GM12872 (cell line): ENCODE measurements at regions not wholly inside any gene's neighbourhood (a gene's known extent, or its start where the extent isn't known, plus 50 kb on each side); places are given as distances from the start of the nearest gene placed in this dataset.

Source experiments
- CTCF ChIP-seq: IDR thresholded peaks from 3 replicates; pipeline ENCODE4 v1.5.1; 2011; ENCODE audit warnings: low read depth, mild to moderate bottlenecking, low read length, moderate library complexity; ENCODE audit not compliant: insufficient read depth

- TF ChIP-seq CTCF: no peak
Observed at GRCh38 chr1:157367091-157367739, 185.1 kb downstream of the FCRL5 start.

DNA sequence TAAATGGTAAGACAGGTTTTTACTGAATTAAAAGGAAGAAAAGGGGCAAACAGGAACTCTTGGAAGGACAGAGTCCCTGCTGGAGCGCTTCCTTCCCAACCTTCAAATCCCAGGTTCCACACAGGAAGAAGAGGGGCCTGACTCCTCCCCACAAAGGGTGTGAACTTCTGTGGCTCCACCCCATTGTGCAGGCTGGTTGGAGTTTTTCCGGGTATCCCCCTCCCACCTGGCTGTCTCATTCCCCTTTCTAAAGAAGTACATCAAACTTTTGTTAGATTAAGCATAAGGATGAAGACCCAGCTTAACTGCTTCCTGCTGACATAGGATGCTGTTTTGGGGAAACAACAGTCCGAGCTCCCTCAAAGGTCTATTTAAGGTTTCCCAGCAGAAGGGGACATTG, 187.7 kb downstream of the FCRL5 start:
- TF ChIP-seq CTCF: no peak

- peak; percentile 89 for TF ChIP-seq CTCF
Observed at GRCh38 chr1:157363660-157364140, 188.6 kb downstream of the FCRL5 start.

DNA sequence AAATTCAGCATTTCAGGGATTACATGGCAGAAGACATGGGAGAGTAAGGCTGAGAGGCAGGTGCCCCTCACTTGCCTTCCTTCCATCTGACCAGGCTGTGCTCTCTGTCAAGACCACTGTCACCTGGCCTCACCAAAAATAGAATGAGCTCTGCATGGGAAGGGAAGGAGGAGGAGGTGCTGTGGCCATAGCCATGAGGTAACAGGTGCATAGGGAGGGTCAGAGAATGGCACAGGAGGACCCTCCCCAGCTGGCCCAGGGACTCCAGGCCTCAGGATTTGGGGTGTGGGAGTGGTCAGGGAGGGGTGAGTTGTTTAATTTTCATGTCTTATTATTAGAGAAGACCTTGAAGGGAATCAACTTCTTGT, 192.3 kb downstream of the FCRL5 start:
- no peak for TF ChIP-seq CTCF

- no peak for TF ChIP-seq CTCF
Observed at GRCh38 chr1:157359314-157360022, 192.8 kb downstream of the FCRL5 start.

GRCh38 chr1:157357111-157357510, 195.2 kb downstream of the FCRL5 start:
- TF ChIP-seq CTCF: no peak

GRCh38 chr1:157356601-157357000, 195.7 kb downstream of the FCRL5 start:
- TF ChIP-seq CTCF: no peak
